ENCODE measurements at regions not wholly inside any gene's neighbourhood (a gene's known extent, or its start where the extent isn't known, plus 50 kb on each side); places are given as distances from the start of the nearest gene placed in this dataset.

DNA sequence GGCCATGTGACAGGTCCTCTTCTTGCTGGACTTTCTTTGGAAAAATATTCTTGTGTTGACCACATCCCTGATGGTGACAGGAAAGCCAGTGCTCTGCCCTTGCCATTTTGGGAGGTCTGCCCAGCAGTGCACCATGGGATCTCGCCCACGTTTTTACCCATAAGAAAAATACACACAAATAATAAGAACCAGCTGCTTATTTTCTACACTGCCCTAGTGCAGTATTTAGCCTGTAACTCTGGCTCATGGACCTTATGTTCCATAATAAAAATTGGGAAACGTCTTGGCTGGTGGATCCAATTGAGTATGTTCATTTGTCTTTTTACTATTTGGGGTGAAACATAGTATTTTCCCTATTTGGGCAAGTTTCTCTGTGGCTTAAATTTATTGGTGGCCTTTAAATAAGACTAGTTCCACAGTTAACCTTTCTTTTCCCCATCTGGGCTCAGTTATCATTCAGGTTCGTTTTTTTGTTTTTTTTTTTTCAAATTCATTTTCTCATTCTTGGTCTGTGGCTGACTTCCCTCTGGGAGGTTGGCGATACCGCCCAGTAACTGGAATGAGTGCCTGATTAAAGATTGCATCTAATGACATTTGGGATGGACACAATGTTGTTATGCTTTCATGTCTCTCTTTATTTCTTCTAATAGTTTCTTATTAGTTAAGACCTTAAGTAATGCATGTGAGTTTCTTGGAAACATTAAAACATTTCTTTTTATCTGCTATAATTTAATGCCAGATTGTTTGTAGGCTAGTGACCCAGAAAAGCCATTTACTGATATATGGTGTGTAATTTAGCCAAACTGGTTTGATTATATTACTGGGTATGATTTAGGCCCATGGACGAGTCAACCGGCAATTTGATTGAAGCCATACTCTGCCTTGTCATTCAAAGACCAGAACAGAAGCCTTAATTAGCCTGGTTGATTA is 163.7 kb downstream of the FGF10 start:
- no peak for FAIRE-seq

GRCh38 chr5:44199408-44199807 is 189.8 kb downstream of the FGF10 start:
- H3K4me2 ChIP-seq (ENCODE audit: control insufficient read depth, extremely low read depth, insufficient read depth, low read depth, low read length): no peak overlapping the region
- no peaks in the 10 kb centered on the region for H3K36me3 ChIP-seq (ENCODE audit: control insufficient read depth in 2 of 2, extremely low read depth in 1 of 2, insufficient read depth in 2 of 2, low read length in 2 of 2)
- no peaks in the 10 kb centered on the region for H3K4me1 ChIP-seq (ENCODE audit: control insufficient read depth, extremely low read depth, insufficient read depth, low read length)
- no peaks in the 10 kb centered on the region for H3K9me3 ChIP-seq (ENCODE audit: control insufficient read depth, low read depth, low read length)
- no peaks in the 10 kb centered on the region for H3K79me2 ChIP-seq (ENCODE audit: control insufficient read depth, insufficient read depth, low read length)
- dilution Hi-C loops (cut with MboI; ENCODE audit: extremely low pct_ligation_motif_present, low sequenced_read_pairs): no loop called here
- H3K27me3 ChIP-seq (ENCODE audit: control insufficient read depth, extremely low read depth, insufficient read depth, low read length): no peaks in the 10 kb centered on the region
- H3K9ac ChIP-seq (ENCODE audit: control insufficient read depth, extremely low read depth, insufficient read depth, low read length): no peak overlapping the region
- no peaks in the 10 kb centered on the region for H4K20me1 ChIP-seq (ENCODE audit: control insufficient read depth, extremely low read depth, insufficient read depth, low read length)
- TF ChIP-seq EZH2 (IDR thresholded peaks at IDR 0.05; ENCODE audit: low read length) (no peak), CTCF (optimal IDR thresholded peaks at IDR 0.05 in 1 of 3, IDR thresholded peaks at IDR 0.05 in 1 of 3, conservative IDR thresholded peaks at IDR 0.05 in 1 of 3; ENCODE audit: extremely low read depth in 1 of 3, insufficient read depth in 2 of 3, low read length in 3 of 3) (no peak)
- H2AFZ ChIP-seq (ENCODE audit: control insufficient read depth, low read length): no peak overlapping the region
- H3K9me1 ChIP-seq (ENCODE audit: control insufficient read depth, extremely low read depth, insufficient read depth, low read length): no peaks in the 10 kb centered on the region
- no peak for DNase-seq (ENCODE audit: low read depth, low spot score)
- H3K27ac ChIP-seq (ENCODE audit: control insufficient read depth, insufficient read depth, low read length): no peak overlapping the region
- no peak overlapping the region for H3K4me3 ChIP-seq (ENCODE audit: control insufficient read depth in 2 of 3, extremely low read depth in 1 of 3, insufficient read depth in 2 of 3, low read depth in 1 of 3, low read length in 3 of 3)
- no peak for FAIRE-seq

More for the DNA sequence above, 163.7 kb downstream of the FGF10 start:
- no peaks in the 10 kb centered on the region for H4K20me1 ChIP-seq (ENCODE audit: control insufficient read depth, extremely low read depth, insufficient read depth, low read length)
- TF ChIP-seq CTCF (optimal IDR thresholded peaks at IDR 0.05 in 1 of 3, IDR thresholded peaks at IDR 0.05 in 1 of 3, conservative IDR thresholded peaks at IDR 0.05 in 1 of 3; ENCODE audit: extremely low read depth in 1 of 3, insufficient read depth in 2 of 3, low read length in 3 of 3): no peak
- no peak for TF ChIP-seq EZH2 (IDR thresholded peaks at IDR 0.05; ENCODE audit: low read length)
- no peak overlapping the region for H2AFZ ChIP-seq (ENCODE audit: control insufficient read depth, low read length)
- no peak overlapping the region for H3K27ac ChIP-seq (ENCODE audit: control insufficient read depth, insufficient read depth, low read length)
- dilution Hi-C loops (cut with MboI; ENCODE audit: extremely low pct_ligation_motif_present, low sequenced_read_pairs): no loop called here
- no peaks in the 10 kb centered on the region for H3K9me1 ChIP-seq (ENCODE audit: control insufficient read depth, extremely low read depth, insufficient read depth, low read length)
- no peaks in the 10 kb centered on the region for H3K9me3 ChIP-seq (ENCODE audit: control insufficient read depth, low read depth, low read length)
- H3K4me2 ChIP-seq (ENCODE audit: control insufficient read depth, extremely low read depth, insufficient read depth, low read depth, low read length): no peak overlapping the region
- no peak overlapping the region for H3K4me3 ChIP-seq (ENCODE audit: control insufficient read depth in 2 of 3, extremely low read depth in 1 of 3, insufficient read depth in 2 of 3, low read depth in 1 of 3, low read length in 3 of 3)
- no peak for DNase-seq (ENCODE audit: low read depth, low spot score)
- H3K9ac ChIP-seq (ENCODE audit: control insufficient read depth, extremely low read depth, insufficient read depth, low read length): no peak overlapping the region
- no peaks in the 10 kb centered on the region for H3K27me3 ChIP-seq (ENCODE audit: control insufficient read depth, extremely low read depth, insufficient read depth, low read length)
- no peaks in the 10 kb centered on the region for H3K36me3 ChIP-seq (ENCODE audit: control insufficient read depth in 2 of 2, extremely low read depth in 1 of 2, insufficient read depth in 2 of 2, low read length in 2 of 2)
- H3K4me1 ChIP-seq (ENCODE audit: control insufficient read depth, extremely low read depth, insufficient read depth, low read length): no peaks in the 10 kb centered on the region
- H3K79me2 ChIP-seq (ENCODE audit: control insufficient read depth, insufficient read depth, low read length): no peaks in the 10 kb centered on the region
